ENCODE measurements at regions not wholly inside any gene's neighbourhood (a gene's known extent, or its start where the extent isn't known, plus 50 kb on each side); places are given as distances from the start of the nearest gene placed in this dataset.

DNA sequence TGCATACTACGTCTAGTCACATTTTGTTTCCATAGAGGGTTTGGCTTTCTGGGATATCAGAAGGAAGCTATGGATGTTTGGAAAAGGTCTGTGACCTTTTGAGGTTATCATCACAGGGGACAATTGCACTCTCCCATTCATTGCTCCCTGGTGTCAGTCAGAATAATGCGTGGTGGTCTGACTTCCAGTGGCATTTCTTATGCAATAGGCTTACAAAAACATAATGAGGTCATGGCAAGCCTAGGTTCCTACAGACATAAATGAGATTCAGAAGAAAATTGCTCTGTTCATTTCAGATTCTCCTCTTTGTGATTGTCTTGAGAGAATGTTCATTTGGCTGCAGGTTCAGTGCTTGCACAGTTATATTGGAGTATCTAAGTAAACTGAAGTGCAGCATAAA, 54.6 kb downstream of the ARHGAP35 start:
- TF ChIP-seq, protein P1, sequence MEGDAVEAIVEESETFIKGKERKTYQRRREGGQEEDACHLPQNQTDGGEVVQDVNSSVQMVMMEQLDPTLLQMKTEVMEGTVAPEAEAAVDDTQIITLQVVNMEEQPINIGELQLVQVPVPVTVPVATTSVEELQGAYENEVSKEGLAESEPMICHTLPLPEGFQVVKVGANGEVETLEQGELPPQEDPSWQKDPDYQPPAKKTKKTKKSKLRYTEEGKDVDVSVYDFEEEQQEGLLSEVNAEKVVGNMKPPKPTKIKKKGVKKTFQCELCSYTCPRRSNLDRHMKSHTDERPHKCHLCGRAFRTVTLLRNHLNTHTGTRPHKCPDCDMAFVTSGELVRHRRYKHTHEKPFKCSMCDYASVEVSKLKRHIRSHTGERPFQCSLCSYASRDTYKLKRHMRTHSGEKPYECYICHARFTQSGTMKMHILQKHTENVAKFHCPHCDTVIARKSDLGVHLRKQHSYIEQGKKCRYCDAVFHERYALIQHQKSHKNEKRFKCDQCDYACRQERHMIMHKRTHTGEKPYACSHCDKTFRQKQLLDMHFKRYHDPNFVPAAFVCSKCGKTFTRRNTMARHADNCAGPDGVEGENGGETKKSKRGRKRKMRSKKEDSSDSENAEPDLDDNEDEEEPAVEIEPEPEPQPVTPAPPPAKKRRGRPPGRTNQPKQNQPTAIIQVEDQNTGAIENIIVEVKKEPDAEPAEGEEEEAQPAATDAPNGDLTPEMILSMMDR (conservative IDR thresholded peaks at IDR 0.05 in 1 of 2, IDR thresholded peaks at IDR 0.05 in 1 of 2; ENCODE audit: extremely low read depth in 1 of 2, insufficient read depth in 1 of 2, low read depth in 1 of 2, low read length in 2 of 2): no peak
- TF ChIP-seq EZH2 (IDR thresholded peaks at IDR 0.05; ENCODE audit: borderline replicate concordance, low read length): no peak

Measured in mammary epithelial cell (primary cell).